ENCODE measurements at regions not wholly inside any gene's neighbourhood (a gene's known extent, or its start where the extent isn't known, plus 50 kb on each side); places are given as distances from the start of the nearest gene placed in this dataset.

DNA sequence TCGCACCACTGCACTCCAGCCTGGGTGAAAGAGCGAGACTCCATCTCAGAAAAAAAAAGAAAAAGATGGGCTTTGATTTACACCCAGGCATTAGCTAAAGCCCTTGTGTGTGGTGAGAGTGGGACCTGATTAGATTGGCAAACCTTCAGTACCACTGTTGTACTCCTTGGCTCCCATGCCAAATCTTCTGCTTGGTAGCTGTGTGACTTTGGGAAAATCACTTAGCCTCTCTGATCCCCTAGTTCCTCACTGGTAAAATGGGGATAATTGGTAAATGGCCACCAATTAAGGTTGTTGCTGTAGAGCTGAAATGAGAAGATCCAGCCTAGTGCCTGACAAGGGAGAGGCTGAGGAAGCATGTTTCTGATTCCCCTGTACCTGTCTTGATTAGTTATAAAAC is 63.7 kb downstream of the SLC25A47 start:
- H3K27ac ChIP-seq = no peak overlapping the region
- CTCF ChIA-PET = interaction anchor here (0.6 to 1.4 kb wide), 3 partner anchors 9 to 48 kb away, joined by 4 to 6 read pairs (median 5); no protein-coding TSS in a partner anchor
- POLR2A ChIA-PET (ENCODE audit: low non-redundant PET) = no interaction called here
- TF ChIP-seq, protein P1, sequence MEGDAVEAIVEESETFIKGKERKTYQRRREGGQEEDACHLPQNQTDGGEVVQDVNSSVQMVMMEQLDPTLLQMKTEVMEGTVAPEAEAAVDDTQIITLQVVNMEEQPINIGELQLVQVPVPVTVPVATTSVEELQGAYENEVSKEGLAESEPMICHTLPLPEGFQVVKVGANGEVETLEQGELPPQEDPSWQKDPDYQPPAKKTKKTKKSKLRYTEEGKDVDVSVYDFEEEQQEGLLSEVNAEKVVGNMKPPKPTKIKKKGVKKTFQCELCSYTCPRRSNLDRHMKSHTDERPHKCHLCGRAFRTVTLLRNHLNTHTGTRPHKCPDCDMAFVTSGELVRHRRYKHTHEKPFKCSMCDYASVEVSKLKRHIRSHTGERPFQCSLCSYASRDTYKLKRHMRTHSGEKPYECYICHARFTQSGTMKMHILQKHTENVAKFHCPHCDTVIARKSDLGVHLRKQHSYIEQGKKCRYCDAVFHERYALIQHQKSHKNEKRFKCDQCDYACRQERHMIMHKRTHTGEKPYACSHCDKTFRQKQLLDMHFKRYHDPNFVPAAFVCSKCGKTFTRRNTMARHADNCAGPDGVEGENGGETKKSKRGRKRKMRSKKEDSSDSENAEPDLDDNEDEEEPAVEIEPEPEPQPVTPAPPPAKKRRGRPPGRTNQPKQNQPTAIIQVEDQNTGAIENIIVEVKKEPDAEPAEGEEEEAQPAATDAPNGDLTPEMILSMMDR (conservative IDR thresholded peaks at IDR 0.05; ENCODE audit: low read depth) = no peak
- no peak for DNase-seq (ENCODE audit: low spot score)

DNA sequence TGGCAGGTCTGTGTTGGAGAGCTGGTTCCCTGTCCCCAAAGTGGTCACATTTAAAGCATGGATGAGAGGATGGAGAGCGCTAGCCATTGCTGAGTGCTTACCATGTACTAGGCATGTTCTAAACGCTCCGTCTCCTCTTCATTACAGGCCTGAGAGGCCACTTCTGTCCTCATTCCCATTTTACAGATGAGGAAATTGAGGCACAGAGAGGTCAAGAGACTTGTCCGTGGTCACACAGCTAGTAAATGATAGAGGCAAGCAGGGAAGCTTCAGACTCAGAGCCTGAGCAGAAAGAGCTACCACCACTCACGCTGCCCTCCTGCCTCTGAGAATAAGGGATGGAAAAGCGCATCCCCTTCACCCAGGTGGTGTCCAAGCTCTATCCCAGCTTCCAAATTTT is 64.3 kb downstream of the SLC25A47 start:
- ChIA-PET CTCF (interaction anchor here (0.6 to 1.4 kb wide), 4 partner anchors 9 to 165 kb away, joined by 4 to 6 read pairs (median 6); no protein-coding TSS in a partner anchor), POLR2A (ENCODE audit: low non-redundant PET) (no interaction called here)
- no peak for DNase-seq (ENCODE audit: low spot score)
- no peak overlapping the region for H3K27ac ChIP-seq
- TF ChIP-seq, protein P1 (conservative IDR thresholded peaks at IDR 0.05; ENCODE audit: low read depth) = no peak

DNA sequence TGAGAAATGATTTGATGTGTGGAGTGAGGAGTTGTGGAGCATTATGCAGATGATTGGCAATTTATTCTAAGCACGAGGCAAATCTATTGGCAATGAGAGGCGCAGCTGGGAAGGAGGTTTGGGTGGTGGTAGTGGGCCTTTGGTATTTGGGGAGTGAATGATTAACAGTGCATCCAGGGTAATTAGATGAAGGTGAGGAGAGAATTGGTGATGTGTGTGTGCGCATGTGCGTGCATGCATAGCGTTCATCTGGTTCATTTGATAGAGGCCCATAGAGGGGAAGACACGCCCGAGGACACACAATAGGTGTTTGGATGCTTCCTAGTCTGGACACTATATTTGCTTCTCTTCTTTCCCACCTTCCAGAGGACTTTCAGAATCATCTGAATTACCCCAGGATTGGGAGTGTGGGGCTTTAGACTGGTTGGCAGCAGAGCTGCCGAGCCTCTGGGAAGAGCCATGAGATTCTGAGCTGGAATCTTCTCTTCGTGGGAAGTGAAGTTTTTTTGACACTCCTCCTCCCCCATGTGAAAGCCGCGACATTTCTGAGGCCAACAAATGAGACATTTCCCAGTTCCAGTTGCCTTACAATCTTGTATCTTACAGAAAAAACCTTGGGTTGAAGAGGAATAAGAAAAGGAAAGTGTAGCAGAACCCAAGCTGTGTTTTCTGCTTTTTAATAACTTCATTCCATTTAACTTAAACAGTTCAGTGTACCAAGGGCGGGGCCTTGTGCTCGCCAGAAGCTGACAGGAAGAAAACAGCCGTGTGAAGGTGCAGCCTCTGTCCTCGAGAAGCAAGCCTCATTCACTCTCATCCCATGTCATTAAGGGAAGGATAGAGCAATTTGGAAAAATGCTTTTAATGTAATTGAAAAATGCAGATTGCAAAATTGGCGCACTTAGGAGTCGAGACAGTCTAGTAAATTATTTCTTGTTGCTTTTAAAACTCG is 65.2 kb downstream of the SLC25A47 start:
- 0 out of 2 replicates have a peak overlapping the region, but pooled peaks have one; percentile 13 for H3K27ac ChIP-seq
- TF ChIP-seq, protein P1 (conservative IDR thresholded peaks at IDR 0.05; ENCODE audit: low read depth) = no peak
- ChIA-PET CTCF (interaction anchor here (1.2 kb wide), 1 partner anchor 257 kb away, joined by 3 read pairs; no protein-coding TSS in a partner anchor), POLR2A (ENCODE audit: low non-redundant PET) (no interaction called here)
- DNase-seq (ENCODE audit: low spot score) = no peak

DNA sequence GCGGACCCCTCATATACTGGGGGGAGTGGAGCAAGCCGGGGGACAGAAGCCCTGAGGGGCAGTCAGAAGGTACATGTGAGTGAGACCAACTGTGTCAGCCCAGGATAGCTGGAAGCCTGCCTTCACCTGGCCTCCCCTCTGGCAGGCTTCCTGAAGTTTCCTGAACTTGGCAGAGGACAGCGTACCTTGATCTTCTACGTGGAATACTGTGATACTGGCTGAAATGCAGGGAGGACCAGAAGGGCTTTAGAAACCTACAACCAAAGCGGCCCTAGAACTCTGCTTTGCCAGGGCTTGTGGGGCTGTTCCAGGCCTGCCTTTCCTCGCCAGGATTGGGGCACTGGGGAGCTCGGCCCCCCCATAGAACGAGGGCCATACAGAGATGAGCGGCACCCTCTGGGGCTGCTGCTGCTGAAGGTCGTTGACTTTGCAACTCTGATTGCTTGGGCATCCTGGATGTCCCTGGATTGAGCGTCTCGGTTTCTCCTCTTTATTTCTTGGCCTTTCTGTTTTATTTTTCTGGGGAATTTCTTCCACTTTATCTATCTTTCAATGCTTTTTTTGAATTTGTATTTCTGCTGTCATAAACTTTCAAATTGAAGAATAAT is 66.5 kb downstream of the SLC25A47 start:
- ChIA-PET CTCF (interaction anchor here (1.2 kb wide), 1 partner anchor 256 kb away, joined by 3 read pairs; no protein-coding TSS in a partner anchor), POLR2A (ENCODE audit: low non-redundant PET) (no interaction called here)
- no peak for DNase-seq (ENCODE audit: low spot score)
- TF ChIP-seq, protein P1 (conservative IDR thresholded peaks at IDR 0.05; ENCODE audit: low read depth) = no peak
- no peak overlapping the region for H3K27ac ChIP-seq

DNA sequence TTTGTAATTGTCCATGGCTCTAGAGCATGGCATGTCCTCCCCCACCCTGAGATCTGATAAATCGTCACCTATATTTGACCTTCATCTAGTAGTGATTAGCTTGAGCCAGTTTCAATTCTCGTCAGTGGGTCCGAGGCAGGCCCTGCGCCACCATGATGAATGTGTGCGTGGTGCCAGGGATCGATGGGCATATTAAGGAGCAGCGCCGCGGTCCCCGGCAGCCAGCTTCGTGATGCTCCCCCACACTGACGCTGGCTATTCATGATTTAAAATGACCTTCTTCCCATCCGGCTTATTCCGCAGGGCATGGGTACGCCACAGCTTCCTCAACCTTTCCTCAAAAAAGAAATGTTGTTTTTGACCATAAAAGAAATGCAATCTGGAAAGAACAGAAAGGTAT is 68.0 kb downstream of the SLC25A47 start:
- ChIA-PET CTCF (interaction anchor here (1.0 kb wide), 1 partner anchor 273 kb away, joined by 5 read pairs; no protein-coding TSS in a partner anchor), POLR2A (ENCODE audit: low non-redundant PET) (no interaction called here)
- TF ChIP-seq, protein P1 (conservative IDR thresholded peaks at IDR 0.05; ENCODE audit: low read depth) = no peak
- H3K27ac ChIP-seq = no peak overlapping the region
- no peak for DNase-seq (ENCODE audit: low spot score)

DNA sequence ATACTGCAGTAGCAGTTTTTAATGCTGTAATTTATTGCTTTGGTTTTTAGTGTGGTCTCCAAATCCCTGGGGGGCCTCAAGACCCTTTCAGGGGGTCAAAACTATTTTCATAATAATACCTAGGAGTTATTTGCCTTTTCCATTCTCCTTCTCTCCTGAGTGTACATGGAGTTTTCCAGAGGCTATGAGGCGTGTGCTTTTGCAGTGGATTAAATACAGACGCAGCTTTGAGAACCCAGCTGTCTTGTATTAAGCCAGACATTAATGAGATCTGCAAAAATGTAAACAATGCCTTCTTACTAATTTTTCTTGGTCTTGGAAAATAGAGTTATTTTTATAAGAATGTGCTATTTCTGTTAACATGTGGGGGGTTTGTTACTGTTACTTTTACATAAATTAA is 68.6 kb downstream of the SLC25A47 start:
- POLR2A ChIA-PET (ENCODE audit: low non-redundant PET) = no interaction called here
- CTCF ChIA-PET = no interaction called here

More for the DNA sequence above, 68.6 kb downstream of the SLC25A47 start:
- no peak for DNase-seq (ENCODE audit: low spot score)
- no peak overlapping the region for H3K27ac ChIP-seq
- TF ChIP-seq, protein P1 (conservative IDR thresholded peaks at IDR 0.05; ENCODE audit: low read depth) = no peak

Data from RWPE1 (cell line).